Osteoblast (primary cell): ENCODE measurements at regions not wholly inside any gene's neighbourhood (a gene's known extent, or its start where the extent isn't known, plus 50 kb on each side); places are given as distances from the start of the nearest gene placed in this dataset.

ENCODE experiments used
- DNase-seq: peaks from one replicate; pipeline ENCODE4 v3.0.0; 2011; ENCODE audit warnings: low spot score, mixed read lengths; ENCODE audit not compliant: insufficient read length; ENCODE audit errors: missing footprints
- H2AFZ ChIP-seq: 2 replicates; pipeline ENCODE4 v1.6.0; 2011; ENCODE audit warnings: mild to moderate bottlenecking, low read length
- H3K27ac ChIP-seq: 2 replicates; pipeline ENCODE4 v1.5.1; 2011; ENCODE audit warnings: mild to moderate bottlenecking, low read depth, low read length, moderate library complexity
- H3K27me3 ChIP-seq: 2 replicates; pipeline ENCODE4 v1.6.0; 2012; ENCODE audit warnings: mild to moderate bottlenecking, control low read depth, inconsistent platforms, low read length, moderate library complexity; ENCODE audit not compliant: insufficient read depth
- H3K36me3 ChIP-seq: 2 replicates; pipeline ENCODE4 v1.5.1; 2011; ENCODE audit warnings: mild to moderate bottlenecking, low read length, control low read depth, moderate library complexity; ENCODE audit not compliant: insufficient read depth
- H3K4me1 ChIP-seq: 2 replicates; pipeline ENCODE4 v1.5.1; 2011; ENCODE audit warnings: mild to moderate bottlenecking, low read length, control low read depth, moderate library complexity; ENCODE audit not compliant: insufficient read depth
- H3K4me2 ChIP-seq: 2 replicates; pipeline ENCODE4 v1.6.0; 2011; ENCODE audit warnings: mild to moderate bottlenecking, low read length; ENCODE audit not compliant: insufficient read depth
- H3K4me3 ChIP-seq: fragments of 200-600 bp; sonication (generic); 3 replicates; pipeline ENCODE4 v1.5.1; 2012; ENCODE audit warnings: mild to moderate bottlenecking, low read length, inconsistent platforms; ENCODE audit not compliant: insufficient read depth
- H3K79me2 ChIP-seq: 2 replicates; pipeline ENCODE4 v1.6.0; 2012; ENCODE audit warnings: mild to moderate bottlenecking, low read length, control low read depth, inconsistent platforms; ENCODE audit not compliant: insufficient read depth
- H3K9me3 ChIP-seq: 2 replicates; pipeline ENCODE4 v1.5.1; 2011; ENCODE audit warnings: low read depth, low read length, control low read depth
- H4K20me1 ChIP-seq: 2 replicates; pipeline ENCODE4 v1.6.0; 2012; ENCODE audit warnings: mild to moderate bottlenecking, low read length, control low read depth; ENCODE audit not compliant: insufficient read depth
- CTCF ChIP-seq: IDR thresholded peaks from 2 replicates; pipeline ENCODE4 v1.5.1; 2011; ENCODE audit warnings: mild to moderate bottlenecking, low read depth, low read length, moderate library complexity; ENCODE audit errors: extremely low read depth

DNA sequence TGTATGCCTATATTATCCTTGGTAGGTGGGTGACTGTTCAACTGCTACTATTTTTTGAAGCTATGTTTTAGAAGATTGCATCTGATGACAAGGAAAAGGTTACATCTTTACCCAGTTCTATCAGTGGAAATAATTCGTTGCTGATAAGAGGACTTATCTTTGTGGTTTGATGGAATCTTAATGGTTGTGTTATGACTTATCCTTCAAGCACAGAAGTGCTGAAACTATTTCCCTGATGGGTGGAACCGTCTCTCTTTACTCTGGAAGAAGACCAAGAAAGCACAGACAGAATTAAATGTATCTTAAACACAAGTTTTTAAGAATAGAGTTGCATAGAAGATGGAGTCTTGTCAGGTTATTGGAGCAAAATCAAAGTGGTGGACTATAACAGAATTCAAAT, 437.7 kb upstream of the KAZN start:
- no peak overlapping the region for H3K27ac ChIP-seq
- no peaks in the 10 kb centered on the region for H4K20me1 ChIP-seq
- DNase-seq = no peak
- H3K36me3 ChIP-seq = no peaks in the 10 kb centered on the region
- H2AFZ ChIP-seq = no peak overlapping the region
- no peaks in the 10 kb centered on the region for H3K4me1 ChIP-seq
- no peak overlapping the region for H3K4me2 ChIP-seq
- H3K9me3 ChIP-seq = no peaks in the 10 kb centered on the region
- no peaks in the 10 kb centered on the region for H3K79me2 ChIP-seq
- no peak overlapping the region for H3K4me3 ChIP-seq
- no peak for TF ChIP-seq CTCF
- H3K27me3 ChIP-seq = no peaks in the 10 kb centered on the region

DNA sequence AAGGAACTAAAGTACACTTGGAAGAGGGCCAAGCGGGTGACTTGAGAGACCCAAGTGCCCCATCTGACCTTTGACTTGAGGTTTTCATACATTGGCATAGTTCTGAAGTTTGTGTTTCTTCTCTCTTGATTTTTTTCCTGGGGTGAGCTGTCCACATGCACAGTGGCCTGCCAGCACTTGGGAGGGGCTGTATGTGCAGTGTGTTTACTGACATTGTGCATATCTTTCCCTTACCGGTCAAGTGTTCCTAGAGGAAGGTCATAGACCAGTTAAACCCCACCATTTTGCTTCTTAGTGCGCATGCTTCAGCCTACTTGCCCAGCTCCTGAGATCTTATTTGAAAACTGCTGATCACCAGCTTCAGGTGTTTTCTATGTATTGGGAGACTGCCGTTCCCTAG, 435.2 kb upstream of the KAZN start:
- Histone ChIP-seq H3K79me2 (no peaks in the 10 kb centered on the region), H3K9me3 (no peaks in the 10 kb centered on the region), H3K4me1 (no peaks in the 10 kb centered on the region), H3K27ac (no peak overlapping the region), H3K27me3 (no peaks in the 10 kb centered on the region), H4K20me1 (no peaks in the 10 kb centered on the region), H3K4me3 (no peak overlapping the region), H3K4me2 (no peak overlapping the region), H2AFZ (no peak overlapping the region), H3K36me3 (no peaks in the 10 kb centered on the region)
- DNase-seq = no peak
- no peak for TF ChIP-seq CTCF

GRCh38 chr1:14165371-14165801, 433.1 kb upstream of the KAZN start:
- Histone ChIP-seq H3K9me3 (no peaks in the 10 kb centered on the region), H3K27me3 (no peaks in the 10 kb centered on the region), H3K79me2 (no peaks in the 10 kb centered on the region), H3K27ac (no peak overlapping the region), H4K20me1 (no peaks in the 10 kb centered on the region), H3K4me3 (no peak overlapping the region), H3K4me2 (no peak overlapping the region), H3K36me3 (no peaks in the 10 kb centered on the region), H2AFZ (no peak overlapping the region), H3K4me1 (no peaks in the 10 kb centered on the region)
- TF ChIP-seq CTCF = no peak
- DNase-seq = no peak

DNA sequence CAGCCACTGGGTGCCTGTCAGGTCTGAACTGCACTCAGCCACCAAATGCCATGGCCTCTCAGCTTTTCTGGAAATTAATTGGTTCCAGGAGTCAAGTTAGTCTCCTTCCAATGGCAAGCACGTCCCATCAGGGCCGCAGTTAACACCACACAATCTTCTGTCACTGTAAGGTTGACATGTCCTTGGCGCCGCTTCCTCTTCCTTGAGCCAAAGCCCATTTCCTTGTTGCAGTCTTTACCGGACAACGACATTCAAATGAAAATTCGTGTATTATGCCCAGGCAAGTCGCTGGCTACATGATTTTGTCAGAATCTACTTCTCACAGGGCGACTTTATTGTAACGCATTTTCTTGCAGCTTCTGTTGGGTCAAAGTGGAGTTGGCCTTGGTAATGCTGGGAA, 430.6 kb upstream of the KAZN start:
- Histone ChIP-seq H3K27ac (no peak overlapping the region), H3K4me3 (no peak overlapping the region), H3K4me1 (no peaks in the 10 kb centered on the region), H3K79me2 (no peaks in the 10 kb centered on the region), H3K36me3 (no peaks in the 10 kb centered on the region), H4K20me1 (no peaks in the 10 kb centered on the region), H2AFZ (no peak overlapping the region), H3K9me3 (no peaks in the 10 kb centered on the region), H3K27me3 (no peaks in the 10 kb centered on the region), H3K4me2 (no peak overlapping the region)
- no peak for DNase-seq
- no peak for TF ChIP-seq CTCF
